ENCODE measurements at regions not wholly inside any gene's neighbourhood (a gene's known extent, or its start where the extent isn't known, plus 50 kb on each side); places are given as distances from the start of the nearest gene placed in this dataset.

GRCh38 chr7:25949736-25950487, 202.1 kb upstream of the NFE2L3 start:
- peaks cover 34% of the 10 kb centered on the region for H3K4me1 Mint-ChIP-seq (ENCODE audit: unreplicated experiment)
- H3K27ac Mint-ChIP-seq: peak overlapping the region; percentile 95
- H3K9me3 Mint-ChIP-seq: peaks cover 10% of the 10 kb centered on the region

GRCh38 chr7:25950488-25951413, 201.2 kb upstream of the NFE2L3 start:
- no peak for TF ChIP-seq CTCF (conservative IDR thresholded peaks at IDR 0.05)
- peaks cover 10% of the 10 kb centered on the region for H3K9me3 Mint-ChIP-seq
- peak; percentile 93 for DNase-seq (ENCODE audit: extremely low spot score, unreplicated experiment)
- H3K27ac Mint-ChIP-seq: peak overlapping the region; percentile 95
- peak overlapping the region; percentile 97 for H3K4me3 Mint-ChIP-seq
- H3K36me3 Mint-ChIP-seq: no peaks in the 10 kb centered on the region
- H3K4me1 Mint-ChIP-seq (ENCODE audit: unreplicated experiment): peaks cover 34% of the 10 kb centered on the region
- H3K27me3 Mint-ChIP-seq: peaks cover 7% of the 10 kb centered on the region

More at GRCh38 chr7:25949736-25950487, 202.1 kb upstream of the NFE2L3 start:
- no peak for DNase-seq (ENCODE audit: extremely low spot score, unreplicated experiment)
- H3K4me3 Mint-ChIP-seq: peak overlapping the region; percentile 97
- TF ChIP-seq CTCF (conservative IDR thresholded peaks at IDR 0.05): peak; percentile 62
- no peaks in the 10 kb centered on the region for H3K36me3 Mint-ChIP-seq
- H3K27me3 Mint-ChIP-seq: peaks cover 7% of the 10 kb centered on the region

- Mint-ChIP-seq H3K9me3 (peaks cover 10% of the 10 kb centered on the region), H3K27ac (peak overlapping the region; percentile 82), H3K4me1 (ENCODE audit: unreplicated experiment) (peaks cover 34% of the 10 kb centered on the region), H3K27me3 (peaks cover 7% of the 10 kb centered on the region), H3K36me3 (no peaks in the 10 kb centered on the region), H3K4me3 (peak overlapping the region; percentile 80)
- DNase-seq (ENCODE audit: extremely low spot score, unreplicated experiment): peak; percentile 76
- no peak for TF ChIP-seq CTCF (conservative IDR thresholded peaks at IDR 0.05)
These were observed 200.4 kb upstream of the NFE2L3 start for GRCh38 chr7:25951414-25952260.

GRCh38 chr7:25952261-25953057, 199.5 kb upstream of the NFE2L3 start:
- TF ChIP-seq CTCF (conservative IDR thresholded peaks at IDR 0.05): no peak
- H3K4me1 Mint-ChIP-seq (ENCODE audit: unreplicated experiment): peaks cover 34% of the 10 kb centered on the region
- peaks cover 10% of the 10 kb centered on the region for H3K9me3 Mint-ChIP-seq
- H3K36me3 Mint-ChIP-seq: no peaks in the 10 kb centered on the region
- H3K27me3 Mint-ChIP-seq: peaks cover 7% of the 10 kb centered on the region
- H3K27ac Mint-ChIP-seq: peak overlapping the region; percentile 82
- no peak for DNase-seq (ENCODE audit: extremely low spot score, unreplicated experiment)
- H3K4me3 Mint-ChIP-seq: peak overlapping the region; percentile 80
